GM12873 (cell line): ENCODE measurements at regions not wholly inside any gene's neighbourhood (a gene's known extent, or its start where the extent isn't known, plus 50 kb on each side); places are given as distances from the start of the nearest gene placed in this dataset.

Source experiments
- TF ChIP-seq, protein P1 (sequence below): IDR thresholded peaks from 2 replicates; pipeline ENCODE4 v1.5.1; 2012; ENCODE audit warnings: low read depth, mild to moderate bottlenecking, moderate library complexity, low read length, control low read depth; ENCODE audit not compliant: insufficient read depth; ENCODE audit errors: missing control alignments

- TF ChIP-seq, protein P1, sequence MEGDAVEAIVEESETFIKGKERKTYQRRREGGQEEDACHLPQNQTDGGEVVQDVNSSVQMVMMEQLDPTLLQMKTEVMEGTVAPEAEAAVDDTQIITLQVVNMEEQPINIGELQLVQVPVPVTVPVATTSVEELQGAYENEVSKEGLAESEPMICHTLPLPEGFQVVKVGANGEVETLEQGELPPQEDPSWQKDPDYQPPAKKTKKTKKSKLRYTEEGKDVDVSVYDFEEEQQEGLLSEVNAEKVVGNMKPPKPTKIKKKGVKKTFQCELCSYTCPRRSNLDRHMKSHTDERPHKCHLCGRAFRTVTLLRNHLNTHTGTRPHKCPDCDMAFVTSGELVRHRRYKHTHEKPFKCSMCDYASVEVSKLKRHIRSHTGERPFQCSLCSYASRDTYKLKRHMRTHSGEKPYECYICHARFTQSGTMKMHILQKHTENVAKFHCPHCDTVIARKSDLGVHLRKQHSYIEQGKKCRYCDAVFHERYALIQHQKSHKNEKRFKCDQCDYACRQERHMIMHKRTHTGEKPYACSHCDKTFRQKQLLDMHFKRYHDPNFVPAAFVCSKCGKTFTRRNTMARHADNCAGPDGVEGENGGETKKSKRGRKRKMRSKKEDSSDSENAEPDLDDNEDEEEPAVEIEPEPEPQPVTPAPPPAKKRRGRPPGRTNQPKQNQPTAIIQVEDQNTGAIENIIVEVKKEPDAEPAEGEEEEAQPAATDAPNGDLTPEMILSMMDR = no peak
Observed at GRCh38 chr13:64534302-64534701, 2695.8 kb downstream of the PCDH9 start.

- TF ChIP-seq, protein P1 = no peak
Observed at GRCh38 chr13:64531400-64531799, 2698.7 kb downstream of the PCDH9 start.

DNA sequence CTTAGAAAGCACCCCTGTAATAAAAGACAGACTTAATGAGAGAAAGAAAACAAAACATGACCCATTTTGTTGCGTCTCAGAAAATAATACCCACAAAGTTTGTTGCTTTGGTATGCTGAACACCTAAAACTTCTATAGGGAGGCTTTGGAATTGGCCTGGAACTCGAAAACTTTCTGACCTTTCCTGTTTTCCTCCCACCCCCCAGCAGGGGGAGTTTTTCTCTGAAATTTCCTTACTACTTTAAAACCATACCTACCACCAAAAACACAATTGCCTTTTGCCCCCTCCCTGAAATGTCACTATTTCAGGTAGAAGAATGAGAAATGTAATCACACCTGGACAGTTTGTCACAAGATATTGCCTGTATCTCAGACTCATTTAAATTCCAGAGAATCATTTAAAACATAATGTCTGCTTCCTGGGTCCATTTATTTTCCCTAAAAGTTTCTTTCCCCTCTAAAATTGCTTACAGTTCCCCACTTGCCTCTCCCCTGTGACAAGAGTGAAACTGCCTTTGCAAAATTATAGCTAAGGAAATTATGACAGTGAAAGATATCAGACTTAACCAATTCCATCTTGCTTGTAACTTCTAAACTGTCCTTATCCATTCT is 2700.2 kb downstream of the PCDH9 start:
- TF ChIP-seq, protein P1 = peak; percentile 56

DNA sequence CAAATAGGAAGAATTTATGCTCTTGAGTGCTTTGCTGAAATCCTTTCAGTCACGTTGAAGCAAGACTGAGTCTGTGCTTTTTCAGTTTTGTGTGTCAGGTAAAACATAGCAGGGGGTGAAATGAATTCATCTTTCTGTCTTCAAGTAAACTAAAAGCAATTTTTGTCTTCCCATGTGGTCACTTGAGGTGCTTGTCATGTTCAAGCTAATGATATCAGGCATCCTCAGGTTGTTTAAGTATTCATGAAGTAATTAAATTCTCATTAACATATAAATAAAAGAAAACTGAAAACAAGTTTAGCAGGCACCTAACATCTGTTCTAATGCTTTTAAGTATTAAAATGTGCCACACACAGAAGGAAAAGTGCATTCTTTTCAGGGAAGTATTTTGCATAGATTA is 2701.3 kb downstream of the PCDH9 start:
- TF ChIP-seq, protein P1 = no peak

DNA sequence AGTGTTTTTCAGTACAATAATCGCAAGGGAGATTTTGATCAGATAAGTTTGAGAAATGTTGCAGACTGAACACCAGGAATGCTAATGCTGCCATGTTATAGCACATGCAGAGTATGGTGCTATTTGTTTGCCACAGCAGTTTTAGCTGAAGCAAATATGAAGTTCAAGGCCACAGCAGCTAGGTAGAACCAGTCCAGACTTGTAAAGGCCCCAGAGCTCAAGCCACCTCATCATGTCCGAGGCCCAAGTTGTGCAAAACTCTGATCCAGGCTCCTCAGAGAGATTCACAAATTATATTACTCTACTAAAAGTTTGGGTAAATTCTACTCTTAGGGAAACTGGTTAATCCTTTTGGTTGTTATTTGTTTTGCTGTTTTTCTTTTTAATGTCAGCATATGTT is 2702.6 kb downstream of the PCDH9 start:
- TF ChIP-seq, protein P1 = no peak

DNA sequence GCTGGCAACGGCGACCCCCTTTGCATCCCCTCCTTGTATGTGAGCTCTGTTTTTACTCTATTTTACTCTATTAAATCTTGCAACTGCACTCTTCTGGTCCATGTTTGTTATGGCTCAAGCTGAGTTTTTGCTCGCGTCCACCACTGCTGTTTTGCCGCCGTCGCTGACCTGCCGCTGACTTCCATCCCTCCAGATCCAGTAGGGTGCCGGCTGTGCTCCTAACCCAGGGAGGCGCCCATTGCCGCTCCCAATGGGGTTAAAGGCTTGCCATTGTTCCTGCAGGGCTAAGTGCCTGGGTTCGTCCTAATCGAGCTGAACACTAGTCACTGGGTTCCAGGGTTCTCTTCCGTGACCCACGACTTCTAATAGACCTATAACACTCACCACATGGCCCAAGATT is 2704.4 kb downstream of the PCDH9 start:
- TF ChIP-seq, protein P1 = no peak

DNA sequence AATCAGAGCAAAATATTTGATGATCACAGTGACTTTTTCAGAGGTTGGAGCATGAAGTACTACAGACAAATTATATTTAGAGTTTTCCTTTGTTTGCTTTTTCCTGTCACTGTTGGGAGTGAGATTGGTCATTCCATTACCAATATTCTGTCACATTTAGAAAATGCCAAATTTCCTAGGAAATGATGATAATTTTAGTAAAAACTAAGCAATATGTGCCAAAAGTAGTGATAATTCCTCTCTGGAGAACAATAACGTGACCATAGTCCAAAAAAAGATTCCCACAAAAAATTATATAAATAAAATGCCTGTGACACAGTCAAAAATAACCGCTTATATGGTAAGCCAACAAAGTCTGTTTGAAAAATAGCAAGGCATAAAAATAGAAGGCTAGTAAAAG is 2719.4 kb downstream of the PCDH9 start:
- TF ChIP-seq, protein P1 = no peak
